CD4-positive, alpha-beta T cell (primary cell): ENCODE measurements at regions not wholly inside any gene's neighbourhood (a gene's known extent, or its start where the extent isn't known, plus 50 kb on each side); places are given as distances from the start of the nearest gene placed in this dataset.

Source experiments
- ATAC-seq: fragments of 200-7000 bp; cut with Tn5 transposase; one replicate; pipeline ENCODE4 v1.10.0; 2022; ENCODE audit warnings: mild to moderate bottlenecking; ENCODE audit not compliant: poor library complexity
- CTCF ChIA-PET: fragments of 350-600 bp; sonication (Branson Sonifier 250); formaldehyde crosslinking; loops from one replicate; lab custom pipeline; 2021; ENCODE audit warnings: antibody characterized with exemption, inconsistent platforms; lab: Charles Lee
- POLR2A ChIA-PET: fragments of 350-600 bp; sonication (Branson Sonifier 250); formaldehyde crosslinking; loops from one replicate; lab custom pipeline; 2021; ENCODE audit warnings: antibody characterized with exemption, inconsistent platforms; lab: Charles Lee
- DNase-seq, 14 experiments: peaks; one replicate each; pipeline ENCODE4 v3.0.0-alpha.2; 2013 to 2020; ENCODE audit warnings: mixed read lengths in 2 of 14
- H3K27ac ChIP-seq, 2 donors: one replicate each; pipeline versions ENCODE4 v1.5.1 to v1.7.0; 2013; ENCODE audit warnings: low read length in 2 of 2, low read depth in 1 of 2, mild to moderate bottlenecking in 1 of 2
- H3K27me3 ChIP-seq, 2 experiments: 1 replicate in 1 of 2; 2 replicates in 1 of 2; pipeline versions ENCODE4 v1.6.1 to v1.7.0; 2013; ENCODE audit warnings: low read length in 2 of 2, control low read depth in 1 of 2, mild to moderate bottlenecking in 1 of 2, moderate library complexity in 1 of 2; ENCODE audit not compliant: insufficient read depth in 2 of 2, control insufficient read depth in 1 of 2
- H3K36me3 ChIP-seq: one replicate; pipeline ENCODE4 v1.6.1; 2013; ENCODE audit warnings: low read length, control low read depth; ENCODE audit not compliant: insufficient read depth
- H3K4me1 ChIP-seq: one replicate; pipeline ENCODE4 v1.6.1; 2013; ENCODE audit warnings: low read length, control low read depth; ENCODE audit not compliant: insufficient read depth
- H3K4me3 ChIP-seq: one replicate; pipeline ENCODE4 v1.5.1; 2013; ENCODE audit warnings: mild to moderate bottlenecking, low read length, moderate library complexity
- H3K9me3 ChIP-seq, 2 experiments: 1 replicate in 1 of 2; 2 replicates in 1 of 2; pipeline versions ENCODE4 v1.6.1 to v1.7.0; 2013; ENCODE audit warnings: low read length in 2 of 2, mild to moderate bottlenecking in 2 of 2, control low read depth in 1 of 2, moderate library complexity in 1 of 2; ENCODE audit not compliant: control insufficient read depth in 1 of 2, insufficient read depth in 1 of 2
- H3K27ac Mint-ChIP-seq: one replicate; pipeline ENCODE4 v1.8.0; 2020; ENCODE audit warnings: mixed read lengths
- H3K27me3 Mint-ChIP-seq: one replicate; pipeline ENCODE4 v1.8.0; 2021; ENCODE audit warnings: mixed read lengths
- H3K36me3 Mint-ChIP-seq: one replicate; pipeline ENCODE4 v1.8.0; 2021; ENCODE audit warnings: low read depth, mixed read lengths
- H3K4me1 Mint-ChIP-seq: one replicate; pipeline ENCODE4 v1.8.0; 2021; ENCODE audit warnings: low read depth, mixed read lengths
- H3K4me3 Mint-ChIP-seq: one replicate; pipeline ENCODE4 v1.8.0; 2020; ENCODE audit warnings: mild to moderate bottlenecking, mixed read lengths
- H3K9me3 Mint-ChIP-seq: one replicate; pipeline ENCODE4 v1.8.0; 2020; ENCODE audit warnings: mixed read lengths
- intact Hi-C, 2 experiments: fragments of 100-400 bp; cut with DNase I in 1 of 2; cut with micrococcal nuclease in 1 of 2; formaldehyde crosslinking; loops; one replicate each; pipeline versions ENCODE4 v1.15.1 to v1.9.0; 2023 to 2025; cut with DNase I, micrococcal nuclease
- TF ChIP-seq, protein P1 (sequence below): fragments of 200-600 bp; IDR thresholded peaks from one replicate; pipeline ENCODE4 v1.8.0; 2022; ENCODE audit warnings: antibody characterized with exemption, mild to moderate bottlenecking

DNA sequence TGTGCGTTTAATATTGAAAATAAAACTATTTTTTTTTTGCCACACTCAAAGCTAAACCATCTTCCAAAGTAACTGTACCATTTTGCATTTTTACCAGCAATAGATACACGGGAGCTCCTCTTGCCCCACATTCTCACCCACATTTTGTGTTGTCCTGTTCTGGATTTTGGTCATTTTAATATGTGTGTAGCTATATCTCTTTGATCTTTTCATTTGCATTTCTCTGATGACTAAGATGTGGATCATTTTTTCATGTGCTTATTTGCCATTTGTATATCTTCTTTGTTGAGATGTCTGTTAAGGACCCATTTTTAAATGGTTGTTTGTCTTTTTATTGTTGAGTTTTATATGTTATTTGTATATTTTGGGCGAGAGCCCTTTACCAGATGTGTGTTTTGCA lies 1543.5 kb downstream of the GRIK2 start:
- intact Hi-C loops, result no loop called here
- no peak overlapping the region for H3K4me3 Mint-ChIP-seq
- H3K4me3 ChIP-seq, result no peak overlapping the region

DNA sequence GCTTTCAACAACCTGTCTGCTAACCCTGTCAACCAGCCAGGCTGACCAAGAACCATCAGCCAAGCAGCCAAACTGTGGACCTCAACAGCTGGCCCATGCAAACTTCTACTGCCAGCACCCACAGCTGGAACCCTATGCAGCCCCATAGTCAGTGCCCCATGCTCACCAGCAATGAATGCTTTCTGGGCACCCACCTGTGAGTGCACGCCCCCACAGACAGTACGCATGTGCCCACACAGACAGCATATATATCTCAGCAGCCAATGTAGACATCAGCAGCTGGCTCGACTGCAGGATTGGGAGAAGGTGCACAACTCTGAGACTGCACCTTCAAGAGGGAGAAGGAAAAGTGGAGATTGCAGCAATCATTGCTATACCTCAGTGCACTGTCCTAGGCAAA lies 1534.6 kb downstream of the GRIK2 start:
- no peaks in the 10 kb centered on the region for H3K4me1 Mint-ChIP-seq
- H3K36me3 ChIP-seq, result no peaks in the 10 kb centered on the region

More for the DNA sequence above, 1543.5 kb downstream of the GRIK2 start:
- no peaks in the 10 kb centered on the region for H3K4me1 Mint-ChIP-seq
- ChIA-PET CTCF (no interaction called here), POLR2A (no interaction called here)
- H3K9me3 Mint-ChIP-seq, result peaks cover 3% of the 10 kb centered on the region
- no peak overlapping the region for H3K27ac Mint-ChIP-seq
- H3K9me3 ChIP-seq, result no peaks in the 10 kb centered on the region
- H3K36me3 ChIP-seq, result no peaks in the 10 kb centered on the region
- no peaks in the 10 kb centered on the region for H3K27me3 ChIP-seq
- TF ChIP-seq, protein P1, sequence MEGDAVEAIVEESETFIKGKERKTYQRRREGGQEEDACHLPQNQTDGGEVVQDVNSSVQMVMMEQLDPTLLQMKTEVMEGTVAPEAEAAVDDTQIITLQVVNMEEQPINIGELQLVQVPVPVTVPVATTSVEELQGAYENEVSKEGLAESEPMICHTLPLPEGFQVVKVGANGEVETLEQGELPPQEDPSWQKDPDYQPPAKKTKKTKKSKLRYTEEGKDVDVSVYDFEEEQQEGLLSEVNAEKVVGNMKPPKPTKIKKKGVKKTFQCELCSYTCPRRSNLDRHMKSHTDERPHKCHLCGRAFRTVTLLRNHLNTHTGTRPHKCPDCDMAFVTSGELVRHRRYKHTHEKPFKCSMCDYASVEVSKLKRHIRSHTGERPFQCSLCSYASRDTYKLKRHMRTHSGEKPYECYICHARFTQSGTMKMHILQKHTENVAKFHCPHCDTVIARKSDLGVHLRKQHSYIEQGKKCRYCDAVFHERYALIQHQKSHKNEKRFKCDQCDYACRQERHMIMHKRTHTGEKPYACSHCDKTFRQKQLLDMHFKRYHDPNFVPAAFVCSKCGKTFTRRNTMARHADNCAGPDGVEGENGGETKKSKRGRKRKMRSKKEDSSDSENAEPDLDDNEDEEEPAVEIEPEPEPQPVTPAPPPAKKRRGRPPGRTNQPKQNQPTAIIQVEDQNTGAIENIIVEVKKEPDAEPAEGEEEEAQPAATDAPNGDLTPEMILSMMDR, result no peak
- H3K4me1 ChIP-seq, result no peaks in the 10 kb centered on the region
- no peaks in the 10 kb centered on the region for H3K36me3 Mint-ChIP-seq
- H3K27ac ChIP-seq, result no peak overlapping the region
- DNase-seq (no peak), ATAC-seq (no peak)
- no peaks in the 10 kb centered on the region for H3K27me3 Mint-ChIP-seq

DNA sequence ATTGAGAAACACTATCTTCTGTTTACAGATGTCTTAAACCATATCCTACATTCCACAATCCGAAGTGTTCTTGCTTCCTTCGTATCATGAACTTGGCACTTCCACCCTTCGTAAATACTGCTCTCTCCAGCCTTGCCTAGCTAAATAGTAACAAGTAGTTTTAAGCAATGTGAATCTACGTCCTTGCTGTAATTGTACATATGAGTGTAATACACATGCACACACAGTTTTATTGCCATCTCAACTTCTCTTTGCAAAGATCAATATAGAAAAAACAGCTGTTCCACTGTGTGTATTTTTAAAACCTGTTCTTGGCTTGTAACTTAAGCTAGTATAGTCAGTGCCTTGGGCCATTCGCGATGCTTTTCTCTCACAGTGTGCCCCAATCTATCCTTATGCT lies 1524.7 kb downstream of the GRIK2 start:
- intact Hi-C loops, result no loop called here
- no peak overlapping the region for H3K4me3 ChIP-seq
- POLR2A ChIA-PET, result no interaction called here
- H3K9me3 Mint-ChIP-seq, result peaks cover 16% of the 10 kb centered on the region
- no peak overlapping the region for H3K4me3 Mint-ChIP-seq
- TF ChIP-seq, protein P1, result no peak
- H3K27me3 Mint-ChIP-seq, result no peaks in the 10 kb centered on the region
- no peaks in the 10 kb centered on the region for H3K4me1 Mint-ChIP-seq
- no peaks in the 10 kb centered on the region for H3K9me3 ChIP-seq
- ATAC-seq, result no peak
- no peaks in the 10 kb centered on the region for H3K27me3 ChIP-seq
- CTCF ChIA-PET, result no interaction called here
- no peak for DNase-seq
- H3K27ac Mint-ChIP-seq, result no peak overlapping the region
- no peaks in the 10 kb centered on the region for H3K4me1 ChIP-seq
- H3K36me3 Mint-ChIP-seq, result no peaks in the 10 kb centered on the region
- no peak overlapping the region for H3K27ac ChIP-seq
- H3K36me3 ChIP-seq, result no peaks in the 10 kb centered on the region

More for the DNA sequence above, 1534.6 kb downstream of the GRIK2 start:
- H3K4me3 Mint-ChIP-seq, result no peak overlapping the region
- no peak overlapping the region for H3K27ac ChIP-seq
- ATAC-seq, result no peak
- H3K9me3 ChIP-seq, result no peaks in the 10 kb centered on the region
- H3K9me3 Mint-ChIP-seq, result peaks cover 2% of the 10 kb centered on the region
- H3K27ac Mint-ChIP-seq, result no peak overlapping the region
- H3K36me3 Mint-ChIP-seq, result no peaks in the 10 kb centered on the region
- no peaks in the 10 kb centered on the region for H3K27me3 Mint-ChIP-seq
- no peak overlapping the region for H3K4me3 ChIP-seq
- no peaks in the 10 kb centered on the region for H3K4me1 ChIP-seq
- intact Hi-C loops, result no loop called here
- ChIA-PET CTCF (no interaction called here), POLR2A (no interaction called here)
- TF ChIP-seq, protein P1, result no peak
- no peaks in the 10 kb centered on the region for H3K27me3 ChIP-seq
- no peak for DNase-seq
